ENCODE measurements at regions not wholly inside any gene's neighbourhood (a gene's known extent, or its start where the extent isn't known, plus 50 kb on each side); places are given as distances from the start of the nearest gene placed in this dataset.

GRCh38 chr3:14329116-14329830 is 73.1 kb upstream of the SLC6A6 start:
- H3K4me2 ChIP-seq = peak overlapping the region; percentile 28
- H3K4me3 ChIP-seq = no peak overlapping the region
- no peaks in the 10 kb centered on the region for H3K79me2 ChIP-seq
- TF ChIP-seq CTCF (IDR thresholded peaks at IDR 0.05; ENCODE audit: poor library complexity) (no peak), EZH2phosphoT487 (IDR thresholded peaks at IDR 0.05; ENCODE audit: low read depth, severe bottlenecking, unreplicated experiment) (no peak), EZH2 (IDR thresholded peaks at IDR 0.05; ENCODE audit: borderline replicate concordance) (no peak)
- DNase-seq (ENCODE audit: low spot score) = peak; percentile 60
- no peaks in the 10 kb centered on the region for H3K9me2 ChIP-seq (replicated peaks; ENCODE audit: insufficient read depth)
- no peaks in the 10 kb centered on the region for H4K20me1 ChIP-seq (ENCODE audit: insufficient read depth, poor library complexity, severe bottlenecking)
- H2AFZ ChIP-seq = no peak overlapping the region
- H3K27me3 ChIP-seq = no peaks in the 10 kb centered on the region
- peaks cover 36% of the 10 kb centered on the region for H3K4me1 ChIP-seq (ENCODE audit: insufficient read depth)
- 53% methylated on average over 11 of the region's 11 CpGs for WGBS (ENCODE audit: low lambda C conversion rate, missing lambda C conversion rate)
- H3K9me3 ChIP-seq (ENCODE audit: low read depth) = no peaks in the 10 kb centered on the region
- H3K36me3 ChIP-seq (replicated peaks; ENCODE audit: insufficient read depth, low read depth) = no peaks in the 10 kb centered on the region
- peak overlapping the region; percentile 84 for H3K27ac ChIP-seq

DNA sequence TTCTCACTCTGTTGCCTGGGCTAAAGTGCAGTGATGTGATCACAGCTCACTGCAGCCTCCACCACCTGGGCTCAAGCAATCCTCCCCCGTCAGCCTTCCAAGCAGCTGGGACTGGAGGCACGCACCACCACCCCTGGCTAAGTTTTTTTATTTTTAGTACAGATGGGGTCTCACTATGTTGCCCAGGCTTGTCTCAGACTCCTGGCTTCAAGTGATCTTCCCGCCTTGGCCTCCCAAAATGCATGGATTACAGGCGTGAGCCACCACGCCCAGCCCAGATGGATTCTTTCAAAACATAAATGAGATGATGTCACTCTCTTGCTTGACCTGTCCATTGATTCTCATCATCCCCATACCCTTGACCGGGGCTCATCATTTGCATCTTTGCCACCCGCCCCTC is 72.6 kb upstream of the SLC6A6 start:
- no peaks in the 10 kb centered on the region for H4K20me1 ChIP-seq (ENCODE audit: insufficient read depth, poor library complexity, severe bottlenecking)
- H3K27ac ChIP-seq = peak overlapping the region; percentile 84
- 95% methylated on average over 7 of the region's 7 CpGs for WGBS (ENCODE audit: low lambda C conversion rate, missing lambda C conversion rate)
- peaks cover 38% of the 10 kb centered on the region for H3K4me1 ChIP-seq (ENCODE audit: insufficient read depth)
- TF ChIP-seq EZH2phosphoT487 (IDR thresholded peaks at IDR 0.05; ENCODE audit: low read depth, severe bottlenecking, unreplicated experiment) = no peak
- TF ChIP-seq CTCF (IDR thresholded peaks at IDR 0.05; ENCODE audit: poor library complexity) = no peak
- TF ChIP-seq EZH2 (IDR thresholded peaks at IDR 0.05; ENCODE audit: borderline replicate concordance) = no peak
- H3K4me3 ChIP-seq = no peak overlapping the region
- no peaks in the 10 kb centered on the region for H3K27me3 ChIP-seq
- no peaks in the 10 kb centered on the region for H3K9me3 ChIP-seq (ENCODE audit: low read depth)
- H2AFZ ChIP-seq = no peak overlapping the region
- no peak for DNase-seq (ENCODE audit: low spot score)
- H3K9me2 ChIP-seq (replicated peaks; ENCODE audit: insufficient read depth) = no peaks in the 10 kb centered on the region
- H3K36me3 ChIP-seq (replicated peaks; ENCODE audit: insufficient read depth, low read depth) = no peaks in the 10 kb centered on the region
- H3K4me2 ChIP-seq = peak overlapping the region; percentile 28
- no peaks in the 10 kb centered on the region for H3K79me2 ChIP-seq

DNA sequence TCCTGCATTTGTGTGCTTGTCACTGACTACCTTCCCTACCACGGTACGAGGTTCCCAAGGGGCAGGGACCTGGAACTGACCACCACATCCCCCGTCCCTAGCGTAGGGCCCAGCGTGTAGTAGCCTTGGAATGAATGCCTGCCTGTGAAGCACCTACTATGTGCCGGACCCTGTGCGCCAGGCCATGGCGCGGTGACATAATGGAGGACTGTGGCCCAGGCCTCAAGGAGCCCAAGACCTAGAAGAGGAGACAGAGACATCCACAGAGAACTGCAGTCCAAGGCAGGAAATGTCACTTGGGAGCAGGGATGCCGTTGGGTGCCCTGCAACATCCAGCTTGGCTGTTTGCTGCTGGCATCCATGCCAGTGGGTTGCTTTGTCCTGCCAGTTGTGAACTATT is 71.9 kb upstream of the SLC6A6 start:
- Histone ChIP-seq H3K4me3 (no peak overlapping the region), H3K9me2 (replicated peaks; ENCODE audit: insufficient read depth) (no peaks in the 10 kb centered on the region), H3K27ac (peak overlapping the region; percentile 84), H3K4me1 (ENCODE audit: insufficient read depth) (peaks cover 38% of the 10 kb centered on the region), H3K27me3 (no peaks in the 10 kb centered on the region), H3K79me2 (no peaks in the 10 kb centered on the region), H3K36me3 (replicated peaks; ENCODE audit: insufficient read depth, low read depth) (no peaks in the 10 kb centered on the region), H2AFZ (no peak overlapping the region), H4K20me1 (ENCODE audit: insufficient read depth, poor library complexity, severe bottlenecking) (no peaks in the 10 kb centered on the region), H3K9me3 (ENCODE audit: low read depth) (no peaks in the 10 kb centered on the region), H3K4me2 (no peak overlapping the region)
- DNase-seq (ENCODE audit: low spot score) = no peak
- TF ChIP-seq EZH2phosphoT487 (IDR thresholded peaks at IDR 0.05; ENCODE audit: low read depth, severe bottlenecking, unreplicated experiment) = no peak
- TF ChIP-seq EZH2 (IDR thresholded peaks at IDR 0.05; ENCODE audit: borderline replicate concordance) = no peak
- TF ChIP-seq CTCF (IDR thresholded peaks at IDR 0.05; ENCODE audit: poor library complexity) = no peak
- 99% methylated on average over 10 of the region's 10 CpGs for WGBS (ENCODE audit: low lambda C conversion rate, missing lambda C conversion rate)
